ENCODE measurements at regions not wholly inside any gene's neighbourhood (a gene's known extent, or its start where the extent isn't known, plus 50 kb on each side); places are given as distances from the start of the nearest gene placed in this dataset.

- H3K36me3 ChIP-seq, result no peaks in the 10 kb centered on the region
- no peaks in the 10 kb centered on the region for H3K9me3 ChIP-seq
- H3K27me3 ChIP-seq, result no peaks in the 10 kb centered on the region
- no peak overlapping the region for H3K4me3 ChIP-seq
- H3K4me1 ChIP-seq, result no peaks in the 10 kb centered on the region
- H3K27ac ChIP-seq, result no peak overlapping the region
- intact Hi-C loops (cut with DNase I), result no loop called here
- ATAC-seq, result no peak
- TF ChIP-seq CTCF (IDR thresholded peaks at IDR 0.05) (no peak), POLR2A (IDR thresholded peaks at IDR 0.05) (no peak)
- DNase-seq, result no peak
- WGBS (ENCODE audit: insufficient coverage, low coverage, low lambda C conversion rate, missing lambda C conversion rate), result 52% methylated on average over 4 of the region's 4 CpGs
Observed at GRCh38 chr1:184199438-184200085, 148.0 kb downstream of the TSEN15 start.

GRCh38 chr1:184208622-184209021 is 157.1 kb downstream of the TSEN15 start:
- WGBS (ENCODE audit: insufficient coverage, low coverage, low lambda C conversion rate, missing lambda C conversion rate), result 93% methylated on average over 2 of the region's 2 CpGs
- Histone ChIP-seq H3K27me3 (no peaks in the 10 kb centered on the region), H3K4me3 (no peak overlapping the region), H3K36me3 (no peaks in the 10 kb centered on the region), H3K4me1 (no peaks in the 10 kb centered on the region), H3K27ac (no peak overlapping the region), H3K9me3 (no peaks in the 10 kb centered on the region)
- ATAC-seq (no peak), DNase-seq (no peak)
- TF ChIP-seq CTCF (IDR thresholded peaks at IDR 0.05), result no peak
- no peak for TF ChIP-seq POLR2A (IDR thresholded peaks at IDR 0.05)
- intact Hi-C loops (cut with DNase I), result no loop called here

- ATAC-seq (peak; percentile 52 to 86 (median 61)), DNase-seq (no peak)
- TF ChIP-seq POLR2A (IDR thresholded peaks at IDR 0.05) (no peak), CTCF (IDR thresholded peaks at IDR 0.05) (no peak)
- 65% methylated on average over 2 of the region's 2 CpGs for WGBS (ENCODE audit: insufficient coverage, low coverage, low lambda C conversion rate, missing lambda C conversion rate)
- H3K36me3 ChIP-seq, result no peaks in the 10 kb centered on the region
- intact Hi-C loops (cut with DNase I), result no loop called here
- H3K9me3 ChIP-seq, result no peaks in the 10 kb centered on the region
- H3K27me3 ChIP-seq, result no peaks in the 10 kb centered on the region
- no peaks in the 10 kb centered on the region for H3K4me1 ChIP-seq
- no peak overlapping the region for H3K4me3 ChIP-seq
- no peak overlapping the region for H3K27ac ChIP-seq
Observed at GRCh38 chr1:184210031-184210430, 158.5 kb downstream of the TSEN15 start.

- no peak overlapping the region for H3K4me3 ChIP-seq
- no peaks in the 10 kb centered on the region for H3K27me3 ChIP-seq
- H3K4me1 ChIP-seq, result no peaks in the 10 kb centered on the region
- H3K9me3 ChIP-seq, result no peaks in the 10 kb centered on the region
- intact Hi-C loops (cut with DNase I), result no loop called here
- ATAC-seq (no peak), DNase-seq (no peak)
- no peak overlapping the region for H3K27ac ChIP-seq
- no peaks in the 10 kb centered on the region for H3K36me3 ChIP-seq
- WGBS (ENCODE audit: insufficient coverage, low coverage, low lambda C conversion rate, missing lambda C conversion rate), result 87% methylated on average over 3 of the region's 6 CpGs
- TF ChIP-seq CTCF (IDR thresholded peaks at IDR 0.05), result no peak
Observed at GRCh38 chr1:184210862-184211261, 159.3 kb downstream of the TSEN15 start.

Measured in right lobe of liver (tissue), 6 donors.